Type B pancreatic cell (in vitro differentiated cells): ENCODE measurements at regions not wholly inside any gene's neighbourhood (a gene's known extent, or its start where the extent isn't known, plus 50 kb on each side); places are given as distances from the start of the nearest gene placed in this dataset.
"Not testable (repeated sequence)": the region's sequence is repeated elsewhere in the genome, so short reads cannot be mapped to it uniquely, and the experiment has no call there.

Experiments
- DNase-seq: peaks from one replicate; pipeline ENCODE4 v3.0.0; 2021; ENCODE audit warnings: mixed read lengths; ENCODE audit not compliant: unreplicated experiment; ENCODE audit errors: extremely low spot score
- H3K27ac Mint-ChIP-seq: 2 replicates; pipeline ENCODE4 v1.8.0; 2021; ENCODE audit warnings: mild to moderate bottlenecking, mixed read lengths
- H3K27me3 Mint-ChIP-seq: 2 replicates; pipeline ENCODE4 v1.8.0; 2021; ENCODE audit warnings: mixed read lengths
- H3K36me3 Mint-ChIP-seq: 2 replicates; pipeline ENCODE4 v1.8.0; 2021; ENCODE audit warnings: mixed read lengths
- H3K4me1 Mint-ChIP-seq: one replicate; pipeline ENCODE4 v1.8.0; 2021; ENCODE audit warnings: mixed read lengths; ENCODE audit not compliant: unreplicated experiment
- H3K4me3 Mint-ChIP-seq: 2 replicates; pipeline ENCODE4 v1.8.0; 2021; ENCODE audit warnings: mild to moderate bottlenecking, mixed read lengths
- H3K9me3 Mint-ChIP-seq: 2 replicates; pipeline ENCODE4 v1.8.0; 2021; ENCODE audit warnings: mixed read lengths
- TF ChIP-seq, protein P1 (sequence below): fragments of 200-600 bp; sonication (generic); conservative IDR thresholded peaks from 2 replicates; pipeline ENCODE4 v1.5.0; 2021; ENCODE audit warnings: antibody characterized with exemption, mild to moderate bottlenecking

DNA sequence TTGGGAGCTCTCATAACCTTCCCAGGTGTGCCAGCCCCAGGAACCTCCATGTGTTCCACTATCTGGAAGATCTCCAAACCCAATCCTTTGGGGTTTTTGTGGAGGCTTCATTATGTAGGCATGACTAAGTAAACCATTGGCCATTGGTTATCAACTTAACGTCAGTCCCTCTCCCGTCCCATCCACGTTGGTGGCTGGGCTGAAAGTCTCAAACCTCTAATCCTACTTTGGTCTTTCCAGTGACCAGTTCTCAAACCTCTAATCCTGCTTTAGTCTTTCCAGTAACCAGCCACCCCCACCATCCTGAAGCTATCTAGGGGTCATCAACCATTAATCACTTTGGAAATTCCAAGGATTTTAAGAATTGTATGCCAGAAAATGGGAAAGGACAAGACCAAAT, 704.7 kb upstream of the TMEFF2 start:
- no peaks in the 10 kb centered on the region for H3K9me3 Mint-ChIP-seq
- no peak overlapping the region for H3K27ac Mint-ChIP-seq
- no peak for DNase-seq
- no peaks in the 10 kb centered on the region for H3K4me1 Mint-ChIP-seq
- H3K4me3 Mint-ChIP-seq = no peak overlapping the region
- no peaks in the 10 kb centered on the region for H3K27me3 Mint-ChIP-seq
- TF ChIP-seq, protein P1, sequence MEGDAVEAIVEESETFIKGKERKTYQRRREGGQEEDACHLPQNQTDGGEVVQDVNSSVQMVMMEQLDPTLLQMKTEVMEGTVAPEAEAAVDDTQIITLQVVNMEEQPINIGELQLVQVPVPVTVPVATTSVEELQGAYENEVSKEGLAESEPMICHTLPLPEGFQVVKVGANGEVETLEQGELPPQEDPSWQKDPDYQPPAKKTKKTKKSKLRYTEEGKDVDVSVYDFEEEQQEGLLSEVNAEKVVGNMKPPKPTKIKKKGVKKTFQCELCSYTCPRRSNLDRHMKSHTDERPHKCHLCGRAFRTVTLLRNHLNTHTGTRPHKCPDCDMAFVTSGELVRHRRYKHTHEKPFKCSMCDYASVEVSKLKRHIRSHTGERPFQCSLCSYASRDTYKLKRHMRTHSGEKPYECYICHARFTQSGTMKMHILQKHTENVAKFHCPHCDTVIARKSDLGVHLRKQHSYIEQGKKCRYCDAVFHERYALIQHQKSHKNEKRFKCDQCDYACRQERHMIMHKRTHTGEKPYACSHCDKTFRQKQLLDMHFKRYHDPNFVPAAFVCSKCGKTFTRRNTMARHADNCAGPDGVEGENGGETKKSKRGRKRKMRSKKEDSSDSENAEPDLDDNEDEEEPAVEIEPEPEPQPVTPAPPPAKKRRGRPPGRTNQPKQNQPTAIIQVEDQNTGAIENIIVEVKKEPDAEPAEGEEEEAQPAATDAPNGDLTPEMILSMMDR = no peak
- H3K36me3 Mint-ChIP-seq = no peaks in the 10 kb centered on the region

DNA sequence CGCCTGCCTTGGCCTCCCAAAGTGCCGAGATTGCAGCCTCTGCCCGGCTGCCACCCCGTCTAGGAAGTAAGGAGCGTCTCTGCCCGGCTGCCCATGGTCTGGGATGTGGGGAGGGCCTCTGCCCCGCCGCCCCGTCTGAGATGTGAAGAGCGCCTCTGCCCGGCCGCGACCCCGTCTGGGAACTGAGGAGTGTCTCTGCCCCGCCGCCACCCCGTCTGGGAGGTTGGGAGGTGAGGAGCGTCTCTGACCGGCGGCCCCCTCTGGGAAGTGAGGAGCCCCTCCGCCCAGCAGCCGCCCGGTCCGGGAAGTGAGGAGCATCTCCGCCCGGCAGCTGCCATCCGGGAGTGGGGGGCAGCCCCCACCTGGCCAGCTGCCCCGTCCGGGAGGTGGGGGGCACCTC, 699.2 kb upstream of the TMEFF2 start:
- H3K4me3 Mint-ChIP-seq, H3K9me3 Mint-ChIP-seq, H3K27ac Mint-ChIP-seq, H3K4me1 Mint-ChIP-seq, H3K36me3 Mint-ChIP-seq, DNase-seq, H3K27me3 Mint-ChIP-seq: not testable (repeated sequence)

DNA sequence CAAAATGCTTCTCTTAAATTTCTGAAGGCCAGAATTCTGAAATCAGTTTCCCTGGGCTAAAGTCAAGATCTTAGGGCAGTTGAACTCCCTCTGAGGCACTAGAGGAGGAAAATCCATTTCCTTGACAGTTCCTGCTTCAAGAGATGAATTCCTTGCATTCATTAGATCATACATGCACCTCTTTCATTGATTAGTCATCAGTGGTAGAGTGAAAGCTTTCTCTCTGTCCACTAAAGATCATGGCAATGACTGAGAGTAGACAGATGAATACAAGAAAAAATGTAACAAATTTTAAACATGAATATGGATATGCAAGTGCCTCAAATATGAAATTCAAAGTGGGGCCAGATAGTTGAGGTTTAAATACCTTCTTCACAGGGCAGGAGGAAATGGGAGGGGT, 693.4 kb upstream of the TMEFF2 start:
- H3K27me3 Mint-ChIP-seq = peaks cover 9% of the 10 kb centered on the region
- H3K27ac Mint-ChIP-seq = peak overlapping the region; percentile 5
- no peak for DNase-seq
- peaks cover 23% of the 10 kb centered on the region for H3K4me1 Mint-ChIP-seq
- TF ChIP-seq, protein P1 = no peak
- no peaks in the 10 kb centered on the region for H3K36me3 Mint-ChIP-seq
- no peaks in the 10 kb centered on the region for H3K9me3 Mint-ChIP-seq
- peak overlapping the region; percentile 35 for H3K4me3 Mint-ChIP-seq

DNA sequence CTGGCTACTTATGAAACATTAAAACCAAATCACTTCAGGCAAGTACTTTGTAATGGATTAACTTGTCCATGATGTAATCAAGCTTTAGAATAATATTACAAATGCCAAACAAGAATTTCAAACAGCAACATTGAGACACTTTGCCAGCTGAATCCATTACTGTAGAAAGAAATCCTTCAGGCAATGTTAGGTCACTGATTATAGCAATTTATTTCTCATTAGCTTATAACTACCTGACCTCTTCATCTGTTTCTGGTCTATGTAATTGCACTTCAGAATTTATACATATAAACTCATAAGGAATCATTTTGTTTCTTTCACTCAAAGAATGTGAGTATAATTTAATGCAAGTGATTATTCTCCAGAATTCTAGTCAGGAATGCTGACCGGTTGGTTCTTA, 692.6 kb upstream of the TMEFF2 start:
- peaks cover 10% of the 10 kb centered on the region for H3K27me3 Mint-ChIP-seq
- H3K27ac Mint-ChIP-seq = peak overlapping the region; percentile 27
- no peaks in the 10 kb centered on the region for H3K9me3 Mint-ChIP-seq
- H3K4me1 Mint-ChIP-seq = peaks cover 23% of the 10 kb centered on the region
- H3K4me3 Mint-ChIP-seq = peak overlapping the region; percentile 52
- TF ChIP-seq, protein P1 = no peak
- no peaks in the 10 kb centered on the region for H3K36me3 Mint-ChIP-seq
- no peak for DNase-seq

DNA sequence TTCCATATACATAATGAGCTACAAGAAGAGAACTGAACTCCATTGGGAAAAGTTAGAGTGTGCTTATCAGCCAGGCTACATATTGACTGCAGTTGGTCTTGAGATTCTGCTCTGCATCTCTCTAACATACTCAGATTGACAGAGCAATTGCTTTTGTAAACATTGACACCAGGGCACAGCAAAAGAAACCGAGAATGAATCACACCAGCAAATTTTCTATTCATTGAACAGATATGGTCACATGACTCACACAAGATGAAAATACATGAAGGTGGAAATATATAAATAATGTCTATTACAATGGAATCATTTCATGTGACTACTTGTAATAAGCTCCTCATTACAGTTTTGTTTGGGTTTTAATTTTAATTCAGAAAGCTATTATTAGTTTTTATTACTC, 691.9 kb upstream of the TMEFF2 start:
- Mint-ChIP-seq H3K36me3 (no peaks in the 10 kb centered on the region), H3K9me3 (no peaks in the 10 kb centered on the region), H3K27me3 (peaks cover 10% of the 10 kb centered on the region), H3K27ac (no peak overlapping the region), H3K4me1 (peaks cover 23% of the 10 kb centered on the region), H3K4me3 (no peak overlapping the region)
- no peak for DNase-seq
- TF ChIP-seq, protein P1 = no peak

DNA sequence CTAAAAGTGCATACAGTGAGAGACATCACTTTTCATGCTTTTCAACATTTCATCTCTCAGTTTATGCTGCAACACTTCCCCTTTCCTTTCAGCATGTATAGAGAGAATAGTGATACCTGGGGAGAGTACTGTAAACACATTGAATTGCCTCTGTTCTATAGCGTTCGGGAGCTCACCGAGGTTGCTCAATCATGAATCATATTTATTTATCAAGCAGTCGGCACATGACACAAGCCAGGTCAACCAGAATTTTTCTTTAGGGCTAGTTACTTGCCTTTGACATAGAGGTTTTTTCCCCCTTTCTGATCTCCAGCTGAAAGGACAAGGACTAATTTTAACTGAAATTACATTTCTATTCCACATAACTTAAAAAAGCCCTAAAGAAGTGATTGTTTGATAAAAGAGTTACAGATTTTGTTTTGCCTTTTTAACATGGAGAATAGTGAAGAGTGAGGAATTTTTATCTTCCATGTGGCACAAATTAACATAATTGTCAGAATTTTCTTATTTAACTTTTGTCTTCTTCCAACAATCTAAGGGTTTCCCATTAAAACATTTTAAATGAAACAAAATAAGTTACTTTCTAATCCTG, 690.9 kb upstream of the TMEFF2 start:
- H3K4me3 Mint-ChIP-seq = no peak overlapping the region
- TF ChIP-seq, protein P1 = no peak
- no peak for DNase-seq
- H3K36me3 Mint-ChIP-seq = no peaks in the 10 kb centered on the region
- no peaks in the 10 kb centered on the region for H3K9me3 Mint-ChIP-seq
- H3K27me3 Mint-ChIP-seq = peaks cover 10% of the 10 kb centered on the region
- peaks cover 23% of the 10 kb centered on the region for H3K4me1 Mint-ChIP-seq
- no peak overlapping the region for H3K27ac Mint-ChIP-seq
